WI38 (cell line): ENCODE measurements at regions not wholly inside any gene's neighbourhood (a gene's known extent, or its start where the extent isn't known, plus 50 kb on each side); places are given as distances from the start of the nearest gene placed in this dataset.
"Not testable (repeated sequence)": the region's sequence is repeated elsewhere in the genome, so short reads cannot be mapped to it uniquely, and the experiment has no call there.

Source experiments
- H3K4me3 ChIP-seq: 2 replicates; pipeline ENCODE4 v1.5.1; 2011; ENCODE audit warnings: low read depth, mild to moderate bottlenecking, control low read depth, low read length

- not testable (repeated sequence) for H3K4me3 ChIP-seq
Observed at GRCh38 chr5:1575991-1576714, 52.4 kb upstream of the LPCAT1 start.

- not testable (repeated sequence) for H3K4me3 ChIP-seq
Observed at GRCh38 chr5:1575491-1575890, 51.7 kb upstream of the LPCAT1 start.

GRCh38 chr5:1574023-1574318 lies 50.2 kb upstream of the LPCAT1 start:
- not testable (repeated sequence) for H3K4me3 ChIP-seq

- H3K4me3 ChIP-seq = not testable (repeated sequence)
Observed at GRCh38 chr5:1573217-1574022, 49.7 kb upstream of the LPCAT1 start.
